Fibroblast of mammary gland (primary cell): ENCODE measurements at regions not wholly inside any gene's neighbourhood (a gene's known extent, or its start where the extent isn't known, plus 50 kb on each side); places are given as distances from the start of the nearest gene placed in this dataset.

Experiments used
- DNase-seq: peaks from one replicate; pipeline ENCODE4 v3.0.0-alpha.2; 2010; ENCODE audit warnings: low read depth
- H3K4me3 ChIP-seq: 2 replicates; pipeline ENCODE4 v1.5.1; 2011; ENCODE audit warnings: low read depth, mild to moderate bottlenecking, low read length, moderate library complexity; ENCODE audit not compliant: control insufficient read depth
- TF ChIP-seq, protein P1 (sequence below): conservative IDR thresholded peaks from 2 replicates; pipeline ENCODE4 v1.5.1; 2011; ENCODE audit warnings: low read depth, low read length, inconsistent platforms; ENCODE audit not compliant: control insufficient read depth, insufficient read depth

GRCh38 chr12:131380220-131380964 is 330.5 kb upstream of the SFSWAP start:
- TF ChIP-seq, protein P1, sequence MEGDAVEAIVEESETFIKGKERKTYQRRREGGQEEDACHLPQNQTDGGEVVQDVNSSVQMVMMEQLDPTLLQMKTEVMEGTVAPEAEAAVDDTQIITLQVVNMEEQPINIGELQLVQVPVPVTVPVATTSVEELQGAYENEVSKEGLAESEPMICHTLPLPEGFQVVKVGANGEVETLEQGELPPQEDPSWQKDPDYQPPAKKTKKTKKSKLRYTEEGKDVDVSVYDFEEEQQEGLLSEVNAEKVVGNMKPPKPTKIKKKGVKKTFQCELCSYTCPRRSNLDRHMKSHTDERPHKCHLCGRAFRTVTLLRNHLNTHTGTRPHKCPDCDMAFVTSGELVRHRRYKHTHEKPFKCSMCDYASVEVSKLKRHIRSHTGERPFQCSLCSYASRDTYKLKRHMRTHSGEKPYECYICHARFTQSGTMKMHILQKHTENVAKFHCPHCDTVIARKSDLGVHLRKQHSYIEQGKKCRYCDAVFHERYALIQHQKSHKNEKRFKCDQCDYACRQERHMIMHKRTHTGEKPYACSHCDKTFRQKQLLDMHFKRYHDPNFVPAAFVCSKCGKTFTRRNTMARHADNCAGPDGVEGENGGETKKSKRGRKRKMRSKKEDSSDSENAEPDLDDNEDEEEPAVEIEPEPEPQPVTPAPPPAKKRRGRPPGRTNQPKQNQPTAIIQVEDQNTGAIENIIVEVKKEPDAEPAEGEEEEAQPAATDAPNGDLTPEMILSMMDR: no peak
- DNase-seq: no peak
- H3K4me3 ChIP-seq: no peak overlapping the region

DNA sequence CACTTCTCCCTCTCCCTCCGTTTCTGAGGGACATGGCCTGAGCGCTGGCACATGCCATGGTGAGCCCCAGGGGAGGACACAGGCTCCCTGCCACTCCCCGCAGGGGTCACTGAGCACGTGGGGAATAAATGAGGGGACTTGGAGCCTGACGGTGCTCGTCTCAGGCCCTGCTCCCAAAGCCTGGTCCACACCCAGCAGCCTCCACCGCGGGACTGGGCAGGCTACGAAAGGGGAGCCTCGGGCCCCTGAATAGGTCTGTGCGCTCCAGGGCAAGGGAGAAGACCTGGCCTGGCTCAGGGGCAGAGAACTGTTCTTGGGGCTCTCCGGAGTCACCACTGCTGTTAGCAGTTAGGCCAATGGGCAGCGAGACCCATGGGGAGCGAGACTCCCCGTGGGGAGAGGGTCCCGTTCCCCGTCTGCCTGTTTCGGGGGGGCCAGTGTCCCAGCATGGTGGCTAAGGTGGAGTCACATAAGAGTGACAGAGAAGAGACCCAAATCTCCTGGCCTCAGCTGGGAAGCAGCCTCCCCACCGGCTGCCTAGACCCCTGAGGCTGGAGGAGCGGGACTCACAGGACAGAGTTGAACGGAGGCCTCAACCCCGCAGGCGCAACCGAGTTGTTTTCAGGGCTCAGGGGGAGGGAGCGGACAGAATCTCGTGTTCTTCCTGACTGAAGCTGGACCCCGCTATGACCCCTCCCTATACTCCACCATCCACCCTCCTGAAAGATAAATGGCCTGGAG is 329.8 kb upstream of the SFSWAP start:
- no peak for DNase-seq
- no peak overlapping the region for H3K4me3 ChIP-seq
- TF ChIP-seq, protein P1: no peak

- H3K4me3 ChIP-seq: no peak overlapping the region
- no peak for DNase-seq
- TF ChIP-seq, protein P1: no peak
These were observed 329.0 kb upstream of the SFSWAP start for GRCh38 chr12:131381716-131382430.

- no peak overlapping the region for H3K4me3 ChIP-seq
- no peak for DNase-seq
- TF ChIP-seq, protein P1: no peak
These were observed 327.6 kb upstream of the SFSWAP start for GRCh38 chr12:131383291-131383690.

DNA sequence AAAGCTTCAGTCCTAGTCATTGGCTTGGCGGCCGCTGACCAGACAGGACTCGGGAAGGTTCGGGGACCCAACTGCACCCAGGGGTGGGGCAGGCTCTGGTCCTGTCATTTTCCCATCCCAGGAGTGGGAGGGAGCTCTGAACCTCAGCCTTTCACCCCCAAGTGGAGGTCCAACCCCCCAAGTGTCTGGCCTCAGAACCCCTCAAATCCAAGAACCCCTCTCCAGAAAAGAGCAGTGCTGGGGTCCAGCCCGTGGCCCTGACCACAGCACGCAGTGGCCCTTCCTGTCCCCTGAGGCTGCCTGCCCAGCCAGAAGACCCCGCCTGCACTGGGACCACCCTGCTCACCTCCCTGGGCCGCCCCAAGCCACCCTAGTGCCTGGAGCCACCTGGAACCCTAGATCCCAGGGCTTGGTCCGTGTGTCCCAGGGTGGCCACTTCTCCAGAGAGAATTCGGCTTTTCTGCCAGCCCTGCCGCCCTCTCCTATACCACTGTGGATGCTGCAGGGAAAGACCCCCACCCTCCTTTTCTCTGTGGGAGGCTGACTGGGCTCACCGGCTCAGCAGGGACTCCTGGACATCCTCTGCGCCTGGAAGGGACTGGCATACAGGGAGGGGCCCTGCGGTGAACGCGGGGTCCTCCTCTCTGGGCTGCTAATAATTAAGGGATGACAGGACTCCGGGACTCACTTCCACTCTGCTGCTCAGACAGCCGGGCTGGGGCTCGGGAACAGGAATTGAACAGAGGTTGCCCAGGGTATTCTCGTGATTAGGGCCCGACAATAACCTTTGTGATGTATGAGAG is 326.9 kb upstream of the SFSWAP start:
- TF ChIP-seq, protein P1: no peak
- DNase-seq: no peak

DNA sequence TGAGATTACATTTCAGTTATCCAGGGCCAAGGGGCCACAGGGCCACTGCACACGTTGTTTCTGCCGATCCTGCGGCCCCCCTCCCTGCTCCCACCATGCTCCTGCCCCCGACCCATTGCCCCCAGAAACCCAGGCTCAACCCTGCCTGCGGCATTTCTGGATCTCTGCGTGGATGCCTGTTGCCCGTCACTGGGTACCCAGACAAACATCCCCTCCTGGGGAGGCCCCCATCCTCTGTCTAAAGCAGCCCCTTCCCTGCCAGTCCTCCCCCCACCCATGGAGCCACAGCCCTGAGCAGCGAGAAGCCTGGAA is 326.4 kb upstream of the SFSWAP start:
- TF ChIP-seq, protein P1: no peak
- H3K4me3 ChIP-seq: no peak overlapping the region
- no peak for DNase-seq

More for the DNA sequence above, 326.9 kb upstream of the SFSWAP start:
- H3K4me3 ChIP-seq: no peak overlapping the region
